Mucosa of rectum (tissue), 2 donors: ENCODE measurements at regions not wholly inside any gene's neighbourhood (a gene's known extent, or its start where the extent isn't known, plus 50 kb on each side); places are given as distances from the start of the nearest gene placed in this dataset.

Experiments
- H3K27ac ChIP-seq, 2 donors: one replicate each; pipeline ENCODE4 v1.7.0; 2013; ENCODE audit warnings: inconsistent platforms in 2 of 2, low read depth in 2 of 2, low read length in 2 of 2
- H3K27me3 ChIP-seq, 2 donors: one replicate each; pipeline ENCODE4 v1.7.0; 2013; ENCODE audit warnings: low read length in 2 of 2; ENCODE audit not compliant: control insufficient read depth in 2 of 2, insufficient read depth in 2 of 2
- H3K36me3 ChIP-seq, 2 donors: one replicate each; pipeline ENCODE4 v1.7.0; 2013; ENCODE audit warnings: low read length in 2 of 2; ENCODE audit not compliant: control insufficient read depth in 2 of 2, insufficient read depth in 2 of 2
- H3K4me1 ChIP-seq, 2 donors: one replicate each; pipeline ENCODE4 v1.7.0; 2013; ENCODE audit warnings: low read length in 2 of 2, mild to moderate bottlenecking in 1 of 2; ENCODE audit not compliant: control insufficient read depth in 2 of 2, insufficient read depth in 2 of 2
- H3K4me3 ChIP-seq, 2 donors: one replicate each; pipeline ENCODE4 v1.7.0; 2013; ENCODE audit warnings: low read length in 2 of 2
- H3K9ac ChIP-seq, 2 donors: one replicate each; pipeline ENCODE4 v1.7.0; 2013; ENCODE audit warnings: low read length in 2 of 2, low read depth in 1 of 2, mild to moderate bottlenecking in 1 of 2
- H3K9me3 ChIP-seq, 2 donors: one replicate each; pipeline ENCODE4 v1.7.0; 2013; ENCODE audit warnings: low read length in 2 of 2; ENCODE audit not compliant: control insufficient read depth in 2 of 2
- donor health status: healthy.
- donor health status: Normal muscosa, but diverticular disease.

- Histone ChIP-seq H3K9ac (no peak overlapping the region), H3K9me3 (no peaks in the 10 kb centered on the region), H3K4me3 (no peak overlapping the region), H3K4me1 (no peaks in the 10 kb centered on the region), H3K27ac (peak overlapping the region in 1 of 2 donors; percentile 25), H3K36me3 (no peaks in the 10 kb centered on the region), H3K27me3 (no peaks in the 10 kb centered on the region)
Measured at GRCh38 chr6:22024973-22025467, 271.8 kb downstream of the PRL start.

- no peaks in the 10 kb centered on the region for H3K36me3 ChIP-seq
- no peaks in the 10 kb centered on the region for H3K9me3 ChIP-seq
- no peaks in the 10 kb centered on the region for H3K4me1 ChIP-seq
- no peaks in the 10 kb centered on the region for H3K27me3 ChIP-seq
- H3K4me3 ChIP-seq: no peak overlapping the region
- no peak overlapping the region for H3K9ac ChIP-seq
- H3K27ac ChIP-seq: peak overlapping the region; percentile 4 to 25
Measured at GRCh38 chr6:22025468-22026163, 271.2 kb downstream of the PRL start.

GRCh38 chr6:22026164-22026678 is 270.6 kb downstream of the PRL start:
- H3K4me3 ChIP-seq: no peak overlapping the region
- H3K9ac ChIP-seq: no peak overlapping the region
- no peaks in the 10 kb centered on the region for H3K27me3 ChIP-seq
- H3K9me3 ChIP-seq: no peaks in the 10 kb centered on the region
- H3K27ac ChIP-seq: peak overlapping the region in 1 of 2 donors; percentile 25
- no peaks in the 10 kb centered on the region for H3K36me3 ChIP-seq
- no peaks in the 10 kb centered on the region for H3K4me1 ChIP-seq

GRCh38 chr6:22027040-22027725 is 269.7 kb downstream of the PRL start:
- H3K27me3 ChIP-seq: no peaks in the 10 kb centered on the region
- no peak overlapping the region for H3K4me3 ChIP-seq
- no peak overlapping the region for H3K27ac ChIP-seq
- no peaks in the 10 kb centered on the region for H3K4me1 ChIP-seq
- H3K9ac ChIP-seq: no peak overlapping the region
- no peaks in the 10 kb centered on the region for H3K9me3 ChIP-seq
- no peaks in the 10 kb centered on the region for H3K36me3 ChIP-seq

- Histone ChIP-seq H3K36me3 (no peaks in the 10 kb centered on the region), H3K9me3 (no peaks in the 10 kb centered on the region), H3K9ac (no peak overlapping the region), H3K27me3 (no peaks in the 10 kb centered on the region), H3K4me3 (no peak overlapping the region), H3K4me1 (no peaks in the 10 kb centered on the region), H3K27ac (no peak overlapping the region)
Measured at GRCh38 chr6:22028403-22029090, 268.3 kb downstream of the PRL start.

- H3K9ac ChIP-seq: no peak overlapping the region
- no peaks in the 10 kb centered on the region for H3K9me3 ChIP-seq
- H3K36me3 ChIP-seq: no peaks in the 10 kb centered on the region
- no peaks in the 10 kb centered on the region for H3K27me3 ChIP-seq
- no peak overlapping the region for H3K4me3 ChIP-seq
- H3K27ac ChIP-seq: no peak overlapping the region
- H3K4me1 ChIP-seq: no peaks in the 10 kb centered on the region
Measured at GRCh38 chr6:22029171-22029570, 267.7 kb downstream of the PRL start.

- Histone ChIP-seq H3K4me1 (no peaks in the 10 kb centered on the region), H3K9ac (no peak overlapping the region), H3K27ac (no peak overlapping the region), H3K27me3 (no peaks in the 10 kb centered on the region), H3K4me3 (no peak overlapping the region), H3K9me3 (no peaks in the 10 kb centered on the region), H3K36me3 (no peaks in the 10 kb centered on the region)
Measured at GRCh38 chr6:22030730-22031619, 265.9 kb downstream of the PRL start.

GRCh38 chr6:22035690-22036089 is 261.1 kb downstream of the PRL start:
- H3K27me3 ChIP-seq: no peaks in the 10 kb centered on the region
- H3K27ac ChIP-seq: no peak overlapping the region
- no peak overlapping the region for H3K4me3 ChIP-seq
- H3K9ac ChIP-seq: no peak overlapping the region
- H3K36me3 ChIP-seq: no peaks in the 10 kb centered on the region
- H3K4me1 ChIP-seq: no peaks in the 10 kb centered on the region
- no peaks in the 10 kb centered on the region for H3K9me3 ChIP-seq

- no peaks in the 10 kb centered on the region for H3K27me3 ChIP-seq
- no peak overlapping the region for H3K9ac ChIP-seq
- H3K9me3 ChIP-seq: no peaks in the 10 kb centered on the region
- H3K4me3 ChIP-seq: no peak overlapping the region
- no peak overlapping the region for H3K27ac ChIP-seq
- no peaks in the 10 kb centered on the region for H3K36me3 ChIP-seq
- H3K4me1 ChIP-seq: no peaks in the 10 kb centered on the region
Measured at GRCh38 chr6:22036275-22036674, 260.6 kb downstream of the PRL start.
